Activated naive CD8-positive, alpha-beta T cell treated with anti-CD3 and anti-CD28 coated beads, Interleukin-2, amount 10 ng/mL, durations not matched to agents 7 days and 5 days (primary cell): ENCODE measurements at regions not wholly inside any gene's neighbourhood (a gene's known extent, or its start where the extent isn't known, plus 50 kb on each side); places are given as distances from the start of the nearest gene placed in this dataset.

Experiments used
- ATAC-seq: fragments of 150-1000 bp; cut with Tn5 transposase; one replicate; pipeline ENCODE4 v1.10.0; 2021; ENCODE audit warnings: low read depth, moderate library complexity
- POLR2A ChIA-PET: fragments of 350-600 bp; sonication (Branson Sonifier 250); formaldehyde crosslinking; loops from one replicate; lab custom pipeline; 2021; ENCODE audit warnings: antibody characterized with exemption; lab: Charles Lee
- DNase-seq: peaks from one replicate; pipeline ENCODE4 v3.0.0; 2021
- H3K27ac Mint-ChIP-seq: one replicate; pipeline ENCODE4 v1.8.0; 2022; ENCODE audit warnings: mild to moderate bottlenecking, mixed read lengths
- H3K27me3 Mint-ChIP-seq: one replicate; pipeline ENCODE4 v1.8.0; 2022; ENCODE audit warnings: mild to moderate bottlenecking, moderate library complexity, mixed read lengths
- H3K36me3 Mint-ChIP-seq: one replicate; pipeline ENCODE4 v1.8.0; 2021; ENCODE audit warnings: mild to moderate bottlenecking, mixed read lengths
- H3K4me1 Mint-ChIP-seq: one replicate; pipeline ENCODE4 v1.8.0; 2021; ENCODE audit warnings: mixed read lengths
- H3K4me3 Mint-ChIP-seq: one replicate; pipeline ENCODE4 v1.8.0; 2022; ENCODE audit warnings: mild to moderate bottlenecking, moderate library complexity, mixed read lengths
- H3K9me3 Mint-ChIP-seq: one replicate; pipeline ENCODE4 v1.8.0; 2021; ENCODE audit warnings: mixed read lengths

- H3K4me1 Mint-ChIP-seq: no peaks in the 10 kb centered on the region
- POLR2A ChIA-PET: no interaction called here
- H3K27me3 Mint-ChIP-seq: no peaks in the 10 kb centered on the region
- H3K27ac Mint-ChIP-seq: no peak overlapping the region
- no peak for ATAC-seq
- H3K36me3 Mint-ChIP-seq: no peaks in the 10 kb centered on the region
- H3K9me3 Mint-ChIP-seq: no peaks in the 10 kb centered on the region
- no peak overlapping the region for H3K4me3 Mint-ChIP-seq
- DNase-seq: no peak
Measured at GRCh38 chr2:240212425-240213225, 72.2 kb upstream of the OTOS start.

GRCh38 chr2:240213226-240213475, 72.7 kb upstream of the OTOS start:
- no peak for ATAC-seq

GRCh38 chr2:240213476-240214421, 73.3 kb upstream of the OTOS start:
- no peaks in the 10 kb centered on the region for H3K9me3 Mint-ChIP-seq

More at GRCh38 chr2:240213226-240213475, 72.7 kb upstream of the OTOS start:
- Mint-ChIP-seq H3K9me3 (no peaks in the 10 kb centered on the region), H3K27ac (no peak overlapping the region), H3K4me1 (no peaks in the 10 kb centered on the region), H3K4me3 (no peak overlapping the region), H3K36me3 (no peaks in the 10 kb centered on the region), H3K27me3 (no peaks in the 10 kb centered on the region)
- POLR2A ChIA-PET: no interaction called here
- DNase-seq: no peak

GRCh38 chr2:240214790-240215675, 74.6 kb upstream of the OTOS start:
- H3K27me3 Mint-ChIP-seq: peaks cover 7% of the 10 kb centered on the region
- POLR2A ChIA-PET: no interaction called here
- H3K27ac Mint-ChIP-seq: no peak overlapping the region
- DNase-seq (no peak), ATAC-seq (no peak)
- H3K9me3 Mint-ChIP-seq: no peaks in the 10 kb centered on the region
- no peaks in the 10 kb centered on the region for H3K36me3 Mint-ChIP-seq
- no peak overlapping the region for H3K4me3 Mint-ChIP-seq
- no peaks in the 10 kb centered on the region for H3K4me1 Mint-ChIP-seq

More at GRCh38 chr2:240213476-240214421, 73.3 kb upstream of the OTOS start:
- no peak for ATAC-seq
- Mint-ChIP-seq H3K4me3 (no peak overlapping the region), H3K4me1 (no peaks in the 10 kb centered on the region), H3K27me3 (no peaks in the 10 kb centered on the region), H3K27ac (no peak overlapping the region), H3K36me3 (no peaks in the 10 kb centered on the region)
- POLR2A ChIA-PET: no interaction called here
- no peak for DNase-seq

- peaks cover 8% of the 10 kb centered on the region for H3K27me3 Mint-ChIP-seq
- POLR2A ChIA-PET: no interaction called here
Measured at GRCh38 chr2:240215676-240216051, 75.2 kb upstream of the OTOS start.

GRCh38 chr2:240216167-240216566, 75.7 kb upstream of the OTOS start:
- no peaks in the 10 kb centered on the region for H3K9me3 Mint-ChIP-seq

More at GRCh38 chr2:240215676-240216051, 75.2 kb upstream of the OTOS start:
- no peaks in the 10 kb centered on the region for H3K4me1 Mint-ChIP-seq
- ATAC-seq: no peak
- no peaks in the 10 kb centered on the region for H3K9me3 Mint-ChIP-seq
- no peak for DNase-seq
- H3K36me3 Mint-ChIP-seq: no peaks in the 10 kb centered on the region
- H3K4me3 Mint-ChIP-seq: no peak overlapping the region
- H3K27ac Mint-ChIP-seq: no peak overlapping the region

GRCh38 chr2:240217431-240218301, 77.2 kb upstream of the OTOS start:
- DNase-seq (no peak), ATAC-seq (no peak)
- POLR2A ChIA-PET: no interaction called here
- Mint-ChIP-seq H3K27me3 (peaks cover 13% of the 10 kb centered on the region), H3K9me3 (no peaks in the 10 kb centered on the region), H3K4me1 (no peaks in the 10 kb centered on the region), H3K27ac (no peak overlapping the region), H3K4me3 (no peak overlapping the region), H3K36me3 (no peaks in the 10 kb centered on the region)

More at GRCh38 chr2:240216167-240216566, 75.7 kb upstream of the OTOS start:
- no peak overlapping the region for H3K27ac Mint-ChIP-seq
- no peaks in the 10 kb centered on the region for H3K36me3 Mint-ChIP-seq
- H3K4me1 Mint-ChIP-seq: no peaks in the 10 kb centered on the region
- H3K4me3 Mint-ChIP-seq: no peak overlapping the region
- peaks cover 8% of the 10 kb centered on the region for H3K27me3 Mint-ChIP-seq
- POLR2A ChIA-PET: no interaction called here
- DNase-seq: no peak
- no peak for ATAC-seq

GRCh38 chr2:240219208-240219890, 78.9 kb upstream of the OTOS start:
- Mint-ChIP-seq H3K4me3 (no peak overlapping the region), H3K27ac (no peak overlapping the region), H3K36me3 (no peaks in the 10 kb centered on the region), H3K4me1 (no peaks in the 10 kb centered on the region), H3K9me3 (no peaks in the 10 kb centered on the region), H3K27me3 (peaks cover 15% of the 10 kb centered on the region)
- POLR2A ChIA-PET: no interaction called here
- ATAC-seq (no peak), DNase-seq (no peak)

GRCh38 chr2:240220371-240220770, 79.9 kb upstream of the OTOS start:
- Mint-ChIP-seq H3K36me3 (no peaks in the 10 kb centered on the region), H3K4me3 (no peak overlapping the region), H3K27ac (no peak overlapping the region), H3K27me3 (peaks cover 15% of the 10 kb centered on the region), H3K4me1 (no peaks in the 10 kb centered on the region), H3K9me3 (no peaks in the 10 kb centered on the region)
- ATAC-seq (no peak), DNase-seq (no peak)
- POLR2A ChIA-PET: no interaction called here

GRCh38 chr2:240223631-240224030, 83.2 kb upstream of the OTOS start:
- ATAC-seq (no peak), DNase-seq (no peak)
- no peaks in the 10 kb centered on the region for H3K4me1 Mint-ChIP-seq
- H3K36me3 Mint-ChIP-seq: peaks cover 2% of the 10 kb centered on the region
- POLR2A ChIA-PET: no interaction called here
- no peak overlapping the region for H3K4me3 Mint-ChIP-seq
- peaks cover 18% of the 10 kb centered on the region for H3K27me3 Mint-ChIP-seq
- H3K9me3 Mint-ChIP-seq: peaks cover 2% of the 10 kb centered on the region
- no peak overlapping the region for H3K27ac Mint-ChIP-seq

- ATAC-seq (no peak), DNase-seq (no peak)
- peaks cover 5% of the 10 kb centered on the region for H3K9me3 Mint-ChIP-seq
- H3K27ac Mint-ChIP-seq: no peak overlapping the region
- no peak overlapping the region for H3K4me3 Mint-ChIP-seq
- peaks cover 2% of the 10 kb centered on the region for H3K36me3 Mint-ChIP-seq
- H3K27me3 Mint-ChIP-seq: peaks cover 15% of the 10 kb centered on the region
- POLR2A ChIA-PET: no interaction called here
- no peaks in the 10 kb centered on the region for H3K4me1 Mint-ChIP-seq
Measured at GRCh38 chr2:240224676-240225075, 84.2 kb upstream of the OTOS start.

- Mint-ChIP-seq H3K9me3 (peaks cover 5% of the 10 kb centered on the region), H3K4me3 (no peak overlapping the region), H3K36me3 (peaks cover 2% of the 10 kb centered on the region), H3K27me3 (peaks cover 11% of the 10 kb centered on the region), H3K4me1 (no peaks in the 10 kb centered on the region), H3K27ac (no peak overlapping the region)
- DNase-seq: no peak
- ATAC-seq: no peak
- POLR2A ChIA-PET: no interaction called here
Measured at GRCh38 chr2:240225131-240225530, 84.7 kb upstream of the OTOS start.
